WTC11 (cell line): ENCODE measurements at regions not wholly inside any gene's neighbourhood (a gene's known extent, or its start where the extent isn't known, plus 50 kb on each side); places are given as distances from the start of the nearest gene placed in this dataset.

Source experiments
- ATF3 ChIP-seq: sonication (generic); formaldehyde crosslinking; conservative IDR thresholded peaks from 2 replicates; pipeline ENCODE4 v1.8.1; 2022; ENCODE audit warnings: mild to moderate bottlenecking, missing genetic modification reagents
- ATF6 ChIP-seq: sonication (generic); formaldehyde crosslinking; IDR thresholded peaks from 2 replicates; pipeline ENCODE4 v1.8.1; 2023; ENCODE audit warnings: mild to moderate bottlenecking, missing genetic modification reagents
- CDX4 ChIP-seq: fragments of 250-450 bp; sonication (Bioruptor Pico); IDR thresholded peaks from 2 replicates; pipeline ENCODE4 v1.9.0; 2021; ENCODE audit warnings: moderate library complexity, mild to moderate bottlenecking, inconsistent platforms, borderline replicate concordance
- CTCF ChIP-seq: fragments of 200-600 bp; IDR thresholded peaks from 2 replicates; pipeline ENCODE4 v1.8.0; 2022; ENCODE audit warnings: antibody characterized with exemption
- ELF4 ChIP-seq: sonication (generic); formaldehyde crosslinking; IDR thresholded peaks from 2 replicates; pipeline ENCODE4 v1.8.1; 2022; ENCODE audit warnings: low read depth, mild to moderate bottlenecking, moderate library complexity, missing genetic modification reagents
- GABPB1 ChIP-seq: sonication (generic); formaldehyde crosslinking; IDR thresholded peaks from 2 replicates; pipeline ENCODE4 v1.8.1; 2023; ENCODE audit warnings: mild to moderate bottlenecking, missing genetic modification reagents
- JUN ChIP-seq: sonication (generic); formaldehyde crosslinking; IDR thresholded peaks from 2 replicates; pipeline ENCODE4 v1.8.0; 2023; ENCODE audit warnings: mild to moderate bottlenecking, missing genetic modification reagents
- MAX ChIP-seq: sonication (generic); formaldehyde crosslinking; IDR thresholded peaks from 2 replicates; pipeline ENCODE4 v1.8.0; 2022; ENCODE audit warnings: mild to moderate bottlenecking, missing genetic modification reagents
- ZNF121 ChIP-seq: sonication (generic); formaldehyde crosslinking; IDR thresholded peaks from 2 replicates; pipeline ENCODE4 v1.8.0; 2023; ENCODE audit warnings: missing genetic modification reagents

GRCh38 chr22:48440673-48441552 lies 1386.8 kb downstream of the BRD1 start:
- TF ChIP-seq CTCF (no peak), GABPB1 (CRISPR knock-in tag) (no peak), MAX (CRISPR knock-in tag) (no peak), ELF4 (no peak), ATF6 (CRISPR knock-in tag) (no peak), CDX4 (CRISPR knock-in tag) (no peak), ATF3 (CRISPR knock-in tag) (no peak), ZNF121 (no peak), JUN (CRISPR knock-in tag) (no peak)
